ENCODE measurements at regions not wholly inside any gene's neighbourhood (a gene's known extent, or its start where the extent isn't known, plus 50 kb on each side); places are given as distances from the start of the nearest gene placed in this dataset.

GRCh38 chr5:9928326-9928725 lies 298.2 kb upstream of the TAS2R1 start:
- BruUV-seq (replicated peaks) = no TSS peak
- no peak for ATAC-seq
- H3K9ac ChIP-seq (ENCODE audit: low read length) = no peak overlapping the region
- H3K4me2 ChIP-seq (ENCODE audit: low read length) = no peak overlapping the region
- no peaks in the 10 kb centered on the region for H3K4me1 ChIP-seq (ENCODE audit: control insufficient read depth in 1 of 2, insufficient read depth in 2 of 2, low read length in 2 of 2)
- intact Hi-C loops (cut with micrococcal nuclease) = no loop called here
- CTCF ChIA-PET = no interaction called here
- no peak for DNase-seq (ENCODE audit: low read depth, low spot score)
- no peak overlapping the region for H3K27ac ChIP-seq (ENCODE audit: low read depth, low read length)
- H3K4me3 ChIP-seq (replicated peaks in 1 of 2; ENCODE audit: low read depth in 1 of 2, low read length in 2 of 2) = no peak overlapping the region
- POLR2A ChIA-PET = no interaction called here
- H4K20me1 ChIP-seq (ENCODE audit: insufficient read depth) = no peaks in the 10 kb centered on the region
- no peaks in the 10 kb centered on the region for H3K36me3 ChIP-seq (ENCODE audit: control insufficient read depth in 1 of 2, insufficient read depth in 2 of 2, low read length in 2 of 2)
- H3K27me3 ChIP-seq (ENCODE audit: insufficient read depth, low read length) = no peaks in the 10 kb centered on the region
- no peak for TF ChIP-seq ZFX (IDR thresholded peaks at IDR 0.05)
- TF ChIP-seq EZH2phosphoT487 (IDR thresholded peaks at IDR 0.05; ENCODE audit: borderline replicate concordance) = no peak
- TF ChIP-seq REST (IDR thresholded peaks at IDR 0.05; ENCODE audit: low read depth) = no peak
- TF ChIP-seq ZNF274 (IDR thresholded peaks at IDR 0.05; ENCODE audit: low read depth, low read length) = no peak
- no peak for TF ChIP-seq FOSL1 (IDR thresholded peaks at IDR 0.05; ENCODE audit: low read depth)
- no peak for TF ChIP-seq ZBTB33 (IDR thresholded peaks at IDR 0.05; ENCODE audit: extremely low read depth, insufficient replicate concordance, low read length)
- TF ChIP-seq JUND (IDR thresholded peaks at IDR 0.05) = no peak
- no peaks in the 10 kb centered on the region for H3K9me2 ChIP-seq (ENCODE audit: insufficient read depth)
- RAD21 ChIA-PET (ENCODE audit: low non-redundant PET in 1 of 2, low total read pairs in 2 of 2, uncharacterized antibody in 2 of 2, unreplicated experiment in 2 of 2) = no interaction called here
- H2AFZ ChIP-seq (ENCODE audit: low read depth, low read length, poor library complexity, severe bottlenecking) = no peak overlapping the region
- H3K9me3 ChIP-seq (ENCODE audit: control insufficient read depth in 1 of 2, insufficient read depth in 1 of 2, low read depth in 1 of 2, low read length in 2 of 2) = no peaks in the 10 kb centered on the region
- no peaks in the 10 kb centered on the region for H3K79me2 ChIP-seq (ENCODE audit: insufficient read depth, low read length)
